CD4-positive, alpha-beta memory T cell (primary cell): ENCODE measurements at regions not wholly inside any gene's neighbourhood (a gene's known extent, or its start where the extent isn't known, plus 50 kb on each side); places are given as distances from the start of the nearest gene placed in this dataset.
A peak's percentile ranks its signal among the peaks of the same experiment; 100 is the strongest.

Experiments used
- CTCF ChIA-PET: fragments of 350-600 bp; sonication (Branson Sonifier 250); formaldehyde crosslinking; loops from one replicate; lab custom pipeline; 2021; ENCODE audit warnings: inconsistent platforms; ENCODE audit not compliant: partially characterized antibody; lab: Charles Lee
- POLR2A ChIA-PET: fragments of 350-600 bp; sonication (Branson Sonifier 250); formaldehyde crosslinking; loops from one replicate; lab custom pipeline; 2021; ENCODE audit not compliant: partially characterized antibody; lab: Charles Lee
- DNase-seq, 5 donors: peaks; one replicate each; pipeline versions ENCODE4 v3.0.0 to v3.0.0-alpha.2; 2020 to 2022; ENCODE audit warnings: mixed read lengths in 1 of 5
- H3K27ac ChIP-seq: one replicate; pipeline ENCODE4 v1.7.0; 2013; ENCODE audit warnings: low read depth, low read length
- H3K27me3 ChIP-seq: 2 replicates; pipeline ENCODE4 v1.7.0; 2013; ENCODE audit warnings: mild to moderate bottlenecking, low read length, moderate library complexity; ENCODE audit not compliant: insufficient read depth
- H3K36me3 ChIP-seq: 2 replicates; pipeline ENCODE4 v1.7.0; 2013; ENCODE audit warnings: mild to moderate bottlenecking, low read length, moderate library complexity; ENCODE audit not compliant: insufficient read depth
- H3K4me1 ChIP-seq: 2 replicates; pipeline ENCODE4 v1.7.0; 2013; ENCODE audit warnings: mild to moderate bottlenecking, low read length, moderate library complexity; ENCODE audit not compliant: insufficient read depth
- H3K4me3 ChIP-seq, 2 donors: one replicate each; pipeline ENCODE4 v1.7.0; 2013; ENCODE audit warnings: low read length in 2 of 2, mild to moderate bottlenecking in 1 of 2
- H3K9me3 ChIP-seq, 2 donors: one replicate each; pipeline ENCODE4 v1.7.0; 2013; ENCODE audit warnings: low read length in 2 of 2, control low read depth in 1 of 2; ENCODE audit not compliant: control insufficient read depth in 1 of 2
- H3K27ac Mint-ChIP-seq, 7 donors: one replicate each; pipeline ENCODE4 v1.8.0; 2020 to 2021; ENCODE audit warnings: mixed read lengths in 7 of 7, mild to moderate bottlenecking in 6 of 7, inconsistent platforms in 3 of 7, moderate library complexity in 3 of 7
- H3K27me3 Mint-ChIP-seq, 2 donors: one replicate each; pipeline ENCODE4 v1.8.0; 2020 to 2021; ENCODE audit warnings: mixed read lengths in 2 of 2
- H3K36me3 Mint-ChIP-seq, 2 donors: one replicate each; pipeline ENCODE4 v1.8.0; 2020 to 2021; ENCODE audit warnings: mixed read lengths in 2 of 2, inconsistent platforms in 1 of 2, mild to moderate bottlenecking in 1 of 2
- H3K4me1 Mint-ChIP-seq, 4 donors: one replicate each; pipeline ENCODE4 v1.8.0; 2020 to 2021; ENCODE audit warnings: mixed read lengths in 4 of 4, mild to moderate bottlenecking in 1 of 4
- H3K4me3 Mint-ChIP-seq, 8 donors: one replicate each; pipeline ENCODE4 v1.8.0; 2020 to 2021; ENCODE audit warnings: mixed read lengths in 8 of 8, mild to moderate bottlenecking in 7 of 8, moderate library complexity in 6 of 8, inconsistent platforms in 3 of 8
- H3K9me3 Mint-ChIP-seq, 8 donors: one replicate each; pipeline ENCODE4 v1.8.0; 2020 to 2021; ENCODE audit warnings: mixed read lengths in 8 of 8, mild to moderate bottlenecking in 5 of 8, inconsistent platforms in 3 of 8, moderate library complexity in 1 of 8
- intact Hi-C: fragments of 100-400 bp; cut with micrococcal nuclease; formaldehyde crosslinking; loops from one replicate; pipeline ENCODE4 v1.15.1; 2023

- CTCF ChIA-PET = no interaction called here
- intact Hi-C loops = no loop called here
- no peaks in the 10 kb centered on the region for H3K9me3 ChIP-seq
These were observed 229.7 kb upstream of the KCNMB2 start for GRCh38 chr3:178306432-178307115.

GRCh38 chr3:178308771-178309170 lies 227.5 kb upstream of the KCNMB2 start:
- Histone ChIP-seq H3K27me3 (no peaks in the 10 kb centered on the region), H3K36me3 (no peaks in the 10 kb centered on the region), H3K4me1 (no peaks in the 10 kb centered on the region), H3K4me3 (no peak overlapping the region), H3K9me3 (no peaks in the 10 kb centered on the region), H3K27ac (no peak overlapping the region)
- Mint-ChIP-seq H3K9me3 (no peaks in the 10 kb centered on the region), H3K36me3 (no peaks in the 10 kb centered on the region), H3K4me3 (no peak overlapping the region), H3K4me1 (peaks cover 0 to 2% (median 0%) of the 10 kb centered on the region in 4 donors), H3K27me3 (no peaks in the 10 kb centered on the region), H3K27ac (no peak overlapping the region)
- no peak for DNase-seq
- ChIA-PET POLR2A (no interaction called here), CTCF (interaction anchor here (0.7 kb wide), 1 partner anchor 1254 kb away, joined by 4 read pairs; the partner anchor contains the start of gene ACTL6A)
- intact Hi-C loops = no loop called here

More at GRCh38 chr3:178306432-178307115, 229.7 kb upstream of the KCNMB2 start:
- no peak for DNase-seq
- H3K4me1 ChIP-seq = no peaks in the 10 kb centered on the region
- Mint-ChIP-seq H3K36me3 (no peaks in the 10 kb centered on the region), H3K9me3 (no peaks in the 10 kb centered on the region), H3K27me3 (no peaks in the 10 kb centered on the region), H3K27ac (no peak overlapping the region), H3K4me3 (no peak overlapping the region), H3K4me1 (peaks cover 0 to 2% (median 0%) of the 10 kb centered on the region in 4 donors)
- no peaks in the 10 kb centered on the region for H3K36me3 ChIP-seq
- no peak overlapping the region for H3K4me3 ChIP-seq
- H3K27ac ChIP-seq = no peak overlapping the region
- H3K27me3 ChIP-seq = no peaks in the 10 kb centered on the region
- POLR2A ChIA-PET = no interaction called here

GRCh38 chr3:178310949-178311348 lies 225.3 kb upstream of the KCNMB2 start:
- H3K27ac Mint-ChIP-seq = no peak overlapping the region
- no peak overlapping the region for H3K4me3 ChIP-seq
- CTCF ChIA-PET = no interaction called here
- no peaks in the 10 kb centered on the region for H3K36me3 ChIP-seq
- no peak for DNase-seq
- POLR2A ChIA-PET = no interaction called here
- H3K27me3 ChIP-seq = no peaks in the 10 kb centered on the region
- H3K4me3 Mint-ChIP-seq = no peak overlapping the region
- H3K9me3 Mint-ChIP-seq = peaks cover 0 to 1% (median 0%) of the 10 kb centered on the region in 8 donors
- no peaks in the 10 kb centered on the region for H3K4me1 ChIP-seq
- no peak overlapping the region for H3K27ac ChIP-seq
- intact Hi-C loops = no loop called here
- no peaks in the 10 kb centered on the region for H3K27me3 Mint-ChIP-seq
- no peaks in the 10 kb centered on the region for H3K9me3 ChIP-seq
- H3K4me1 Mint-ChIP-seq = peaks cover 0 to 2% (median 0%) of the 10 kb centered on the region in 4 donors
- no peaks in the 10 kb centered on the region for H3K36me3 Mint-ChIP-seq

GRCh38 chr3:178313716-178314115 lies 222.5 kb upstream of the KCNMB2 start:
- Histone ChIP-seq H3K4me3 (no peak overlapping the region), H3K36me3 (no peaks in the 10 kb centered on the region), H3K4me1 (no peaks in the 10 kb centered on the region), H3K27me3 (no peaks in the 10 kb centered on the region), H3K27ac (no peak overlapping the region), H3K9me3 (no peaks in the 10 kb centered on the region)
- Mint-ChIP-seq H3K9me3 (peaks cover 0 to 1% (median 0%) of the 10 kb centered on the region in 8 donors), H3K4me3 (no peak overlapping the region), H3K27me3 (no peaks in the 10 kb centered on the region), H3K4me1 (peaks cover 0 to 2% (median 0%) of the 10 kb centered on the region in 4 donors), H3K36me3 (no peaks in the 10 kb centered on the region), H3K27ac (no peak overlapping the region)
- ChIA-PET CTCF (no interaction called here), POLR2A (no interaction called here)
- DNase-seq = no peak
- intact Hi-C loops = no loop called here

- Histone ChIP-seq H3K27me3 (no peaks in the 10 kb centered on the region), H3K36me3 (no peaks in the 10 kb centered on the region), H3K27ac (no peak overlapping the region), H3K4me1 (no peaks in the 10 kb centered on the region), H3K4me3 (no peak overlapping the region), H3K9me3 (no peaks in the 10 kb centered on the region)
- CTCF ChIA-PET = no interaction called here
- no peaks in the 10 kb centered on the region for H3K4me1 Mint-ChIP-seq
- POLR2A ChIA-PET = no interaction called here
- H3K27me3 Mint-ChIP-seq = no peaks in the 10 kb centered on the region
- H3K4me3 Mint-ChIP-seq = no peak overlapping the region
- intact Hi-C loops = no loop called here
- H3K27ac Mint-ChIP-seq = no peak overlapping the region
- DNase-seq = no peak
- H3K9me3 Mint-ChIP-seq = peaks cover 0 to 1% (median 0%) of the 10 kb centered on the region in 8 donors
- no peaks in the 10 kb centered on the region for H3K36me3 Mint-ChIP-seq
These were observed 217.9 kb upstream of the KCNMB2 start for GRCh38 chr3:178318340-178318739.

GRCh38 chr3:178318941-178319816 lies 217.1 kb upstream of the KCNMB2 start:
- Histone ChIP-seq H3K36me3 (no peaks in the 10 kb centered on the region), H3K9me3 (no peaks in the 10 kb centered on the region), H3K27ac (no peak overlapping the region), H3K4me1 (no peaks in the 10 kb centered on the region), H3K27me3 (no peaks in the 10 kb centered on the region), H3K4me3 (no peak overlapping the region)
- POLR2A ChIA-PET = no interaction called here
- no peak for DNase-seq
- H3K36me3 Mint-ChIP-seq = no peaks in the 10 kb centered on the region
- intact Hi-C loops = no loop called here
- no peaks in the 10 kb centered on the region for H3K4me1 Mint-ChIP-seq
- CTCF ChIA-PET = no interaction called here
- H3K4me3 Mint-ChIP-seq = no peak overlapping the region
- H3K27me3 Mint-ChIP-seq = no peaks in the 10 kb centered on the region
- H3K27ac Mint-ChIP-seq = peak overlapping the region in 1 of 7 donors; percentile 41
- H3K9me3 Mint-ChIP-seq = peaks cover 0 to 1% (median 0%) of the 10 kb centered on the region in 8 donors

- Mint-ChIP-seq H3K9me3 (no peaks in the 10 kb centered on the region), H3K4me3 (no peak overlapping the region), H3K27ac (no peak overlapping the region), H3K36me3 (no peaks in the 10 kb centered on the region), H3K4me1 (no peaks in the 10 kb centered on the region), H3K27me3 (no peaks in the 10 kb centered on the region)
- DNase-seq = no peak
- Histone ChIP-seq H3K9me3 (no peaks in the 10 kb centered on the region), H3K36me3 (no peaks in the 10 kb centered on the region), H3K27ac (no peak overlapping the region), H3K27me3 (no peaks in the 10 kb centered on the region), H3K4me3 (no peak overlapping the region), H3K4me1 (no peaks in the 10 kb centered on the region)
- CTCF ChIA-PET = no interaction called here
- POLR2A ChIA-PET = no interaction called here
- intact Hi-C loops = no loop called here
These were observed 215.5 kb upstream of the KCNMB2 start for GRCh38 chr3:178320456-178321351.
